ENCODE measurements at regions not wholly inside any gene's neighbourhood (a gene's known extent, or its start where the extent isn't known, plus 50 kb on each side); places are given as distances from the start of the nearest gene placed in this dataset.

GRCh38 chr5:131019601-131020315, 145.3 kb downstream of the HINT1 start:
- H3K4me2 ChIP-seq (ENCODE audit: low read length) = no peak overlapping the region
- no peak overlapping the region for H2AK5ac ChIP-seq (ENCODE audit: low read length)
- H3K4ac ChIP-seq (ENCODE audit: low read depth, low read length) = no peak overlapping the region
- no peak overlapping the region for H2AFZ ChIP-seq (ENCODE audit: insufficient read depth, low read length, poor library complexity)
- no peaks in the 10 kb centered on the region for H3K79me1 ChIP-seq (ENCODE audit: low read length)
- no peaks in the 10 kb centered on the region for H3K9me3 ChIP-seq (ENCODE audit: insufficient read depth, low read depth, low read length)
- H4K8ac ChIP-seq (ENCODE audit: low read depth, low read length) = no peak overlapping the region
- no peaks in the 10 kb centered on the region for H3K27me3 ChIP-seq (ENCODE audit: insufficient read depth, low read length)
- no peak overlapping the region for H2BK5ac ChIP-seq (ENCODE audit: low read depth, low read length, poor library complexity)
- H3K4me1 ChIP-seq (ENCODE audit: control insufficient read depth in 1 of 2, insufficient read depth in 2 of 2, low read length in 2 of 2) = no peaks in the 10 kb centered on the region
- no peak overlapping the region for H3K14ac ChIP-seq (ENCODE audit: low read length)
- H3K36me3 ChIP-seq (ENCODE audit: control insufficient read depth in 1 of 2, insufficient read depth in 2 of 2, low read length in 2 of 2) = no peaks in the 10 kb centered on the region
- H3K27ac ChIP-seq (ENCODE audit: low read depth, low read length) = no peak overlapping the region
- no peak overlapping the region for H2BK120ac ChIP-seq (ENCODE audit: insufficient read depth, low read length, poor library complexity)
- no peak for DNase-seq
- no peak overlapping the region for H3K9ac ChIP-seq (ENCODE audit: low read length)
- no CpG with 5 or more reads among the region's 6 CpGs for WGBS (ENCODE audit: extremely low coverage, insufficient coverage, insufficient read length)
- no peak overlapping the region for H3K23ac ChIP-seq (ENCODE audit: low read length)
- H3K18ac ChIP-seq (ENCODE audit: low read length) = no peak overlapping the region
- H3K4me3 ChIP-seq (ENCODE audit: low read depth, low read length) = no peak overlapping the region
- no peaks in the 10 kb centered on the region for H3K79me2 ChIP-seq (ENCODE audit: control insufficient read depth, insufficient read depth, low read length, poor library complexity)
- no peak overlapping the region for H2BK12ac ChIP-seq (ENCODE audit: low read length)
- no peak overlapping the region for H4K12ac ChIP-seq (ENCODE audit: low read depth, low read length)
- H4K91ac ChIP-seq (ENCODE audit: low read depth, low read length) = no peak overlapping the region

GRCh38 chr5:131019111-131019510, 145.9 kb downstream of the HINT1 start:
- no peak overlapping the region for H2BK5ac ChIP-seq (ENCODE audit: low read depth, low read length, poor library complexity)

GRCh38 chr5:131008329-131008728, 156.7 kb downstream of the HINT1 start:
- H3K27ac ChIP-seq (ENCODE audit: low read depth, low read length) = no peak overlapping the region
- H3K36me3 ChIP-seq (ENCODE audit: control insufficient read depth in 1 of 2, insufficient read depth in 2 of 2, low read length in 2 of 2) = no peaks in the 10 kb centered on the region
- no peak overlapping the region for H3K23ac ChIP-seq (ENCODE audit: low read length)
- no CpG with 5 or more reads among the region's 24 CpGs for WGBS (ENCODE audit: extremely low coverage, insufficient coverage, insufficient read length)
- no peaks in the 10 kb centered on the region for H3K79me2 ChIP-seq (ENCODE audit: control insufficient read depth, insufficient read depth, low read length, poor library complexity)
- H2AFZ ChIP-seq (ENCODE audit: insufficient read depth, low read length, poor library complexity) = no peak overlapping the region
- H3K9ac ChIP-seq (ENCODE audit: low read length) = no peak overlapping the region
- no peak overlapping the region for H4K8ac ChIP-seq (ENCODE audit: low read depth, low read length)
- no peak overlapping the region for H4K91ac ChIP-seq (ENCODE audit: low read depth, low read length)
- no peak overlapping the region for H4K12ac ChIP-seq (ENCODE audit: low read depth, low read length)
- no peaks in the 10 kb centered on the region for H3K9me3 ChIP-seq (ENCODE audit: insufficient read depth, low read depth, low read length)
- no peak overlapping the region for H2AK5ac ChIP-seq (ENCODE audit: low read length)
- no peak overlapping the region for H2BK120ac ChIP-seq (ENCODE audit: insufficient read depth, low read length, poor library complexity)
- no peak overlapping the region for H3K14ac ChIP-seq (ENCODE audit: low read length)
- H2BK12ac ChIP-seq (ENCODE audit: low read length) = no peak overlapping the region
- H3K27me3 ChIP-seq (ENCODE audit: insufficient read depth, low read length) = no peaks in the 10 kb centered on the region
- no peaks in the 10 kb centered on the region for H3K79me1 ChIP-seq (ENCODE audit: low read length)
- no peak overlapping the region for H2BK5ac ChIP-seq (ENCODE audit: low read depth, low read length, poor library complexity)
- no peak overlapping the region for H3K18ac ChIP-seq (ENCODE audit: low read length)
- H3K4ac ChIP-seq (ENCODE audit: low read depth, low read length) = no peak overlapping the region
- no peak for DNase-seq
- no peak overlapping the region for H3K4me3 ChIP-seq (ENCODE audit: low read depth, low read length)
- no peak overlapping the region for H3K4me2 ChIP-seq (ENCODE audit: low read length)
- H3K4me1 ChIP-seq (ENCODE audit: control insufficient read depth in 1 of 2, insufficient read depth in 2 of 2, low read length in 2 of 2) = no peaks in the 10 kb centered on the region

More at GRCh38 chr5:131019111-131019510, 145.9 kb downstream of the HINT1 start:
- Histone ChIP-seq H3K4me3 (ENCODE audit: low read depth, low read length) (no peak overlapping the region), H3K23ac (ENCODE audit: low read length) (no peak overlapping the region), H3K27me3 (ENCODE audit: insufficient read depth, low read length) (no peaks in the 10 kb centered on the region), H4K91ac (ENCODE audit: low read depth, low read length) (no peak overlapping the region), H2AK5ac (ENCODE audit: low read length) (no peak overlapping the region), H4K12ac (ENCODE audit: low read depth, low read length) (no peak overlapping the region), H3K4me2 (ENCODE audit: low read length) (no peak overlapping the region), H3K27ac (ENCODE audit: low read depth, low read length) (no peak overlapping the region), H3K9me3 (ENCODE audit: insufficient read depth, low read depth, low read length) (no peaks in the 10 kb centered on the region), H4K8ac (ENCODE audit: low read depth, low read length) (no peak overlapping the region), H2BK120ac (ENCODE audit: insufficient read depth, low read length, poor library complexity) (no peak overlapping the region), H3K4ac (ENCODE audit: low read depth, low read length) (no peak overlapping the region), H2AFZ (ENCODE audit: insufficient read depth, low read length, poor library complexity) (no peak overlapping the region), H3K36me3 (ENCODE audit: control insufficient read depth in 1 of 2, insufficient read depth in 2 of 2, low read length in 2 of 2) (no peaks in the 10 kb centered on the region), H3K79me2 (ENCODE audit: control insufficient read depth, insufficient read depth, low read length, poor library complexity) (no peaks in the 10 kb centered on the region), H3K18ac (ENCODE audit: low read length) (no peak overlapping the region), H3K14ac (ENCODE audit: low read length) (no peak overlapping the region), H3K4me1 (ENCODE audit: control insufficient read depth in 1 of 2, insufficient read depth in 2 of 2, low read length in 2 of 2) (no peaks in the 10 kb centered on the region), H2BK12ac (ENCODE audit: low read length) (no peak overlapping the region), H3K79me1 (ENCODE audit: low read length) (no peaks in the 10 kb centered on the region), H3K9ac (ENCODE audit: low read length) (no peak overlapping the region)
- no CpG with 5 or more reads among the region's 1 CpG for WGBS (ENCODE audit: extremely low coverage, insufficient coverage, insufficient read length)
- DNase-seq = no peak

GRCh38 chr5:131005963-131006684, 158.9 kb downstream of the HINT1 start:
- no peak for DNase-seq
- no peaks in the 10 kb centered on the region for H3K36me3 ChIP-seq (ENCODE audit: control insufficient read depth in 1 of 2, insufficient read depth in 2 of 2, low read length in 2 of 2)

More at GRCh38 chr5:131005963-131006684, 158.9 kb downstream of the HINT1 start:
- H2AK5ac ChIP-seq (ENCODE audit: low read length) = no peak overlapping the region
- no peak overlapping the region for H3K14ac ChIP-seq (ENCODE audit: low read length)
- no peak overlapping the region for H2BK120ac ChIP-seq (ENCODE audit: insufficient read depth, low read length, poor library complexity)
- no peak overlapping the region for H3K27ac ChIP-seq (ENCODE audit: low read depth, low read length)
- H3K4ac ChIP-seq (ENCODE audit: low read depth, low read length) = no peak overlapping the region
- no peaks in the 10 kb centered on the region for H3K79me1 ChIP-seq (ENCODE audit: low read length)
- H3K79me2 ChIP-seq (ENCODE audit: control insufficient read depth, insufficient read depth, low read length, poor library complexity) = no peaks in the 10 kb centered on the region
- WGBS (ENCODE audit: extremely low coverage, insufficient coverage, insufficient read length) = no CpG with 5 or more reads among the region's 3 CpGs
- no peak overlapping the region for H3K18ac ChIP-seq (ENCODE audit: low read length)
- no peak overlapping the region for H4K8ac ChIP-seq (ENCODE audit: low read depth, low read length)
- no peak overlapping the region for H2AFZ ChIP-seq (ENCODE audit: insufficient read depth, low read length, poor library complexity)
- no peak overlapping the region for H4K12ac ChIP-seq (ENCODE audit: low read depth, low read length)
- no peaks in the 10 kb centered on the region for H3K4me1 ChIP-seq (ENCODE audit: control insufficient read depth in 1 of 2, insufficient read depth in 2 of 2, low read length in 2 of 2)
- no peak overlapping the region for H3K4me2 ChIP-seq (ENCODE audit: low read length)
- H3K27me3 ChIP-seq (ENCODE audit: insufficient read depth, low read length) = no peaks in the 10 kb centered on the region
- no peak overlapping the region for H3K4me3 ChIP-seq (ENCODE audit: low read depth, low read length)
- H3K9me3 ChIP-seq (ENCODE audit: insufficient read depth, low read depth, low read length) = no peaks in the 10 kb centered on the region
- H3K23ac ChIP-seq (ENCODE audit: low read length) = no peak overlapping the region
- H2BK5ac ChIP-seq (ENCODE audit: low read depth, low read length, poor library complexity) = no peak overlapping the region
- H3K9ac ChIP-seq (ENCODE audit: low read length) = no peak overlapping the region
- H2BK12ac ChIP-seq (ENCODE audit: low read length) = no peak overlapping the region
- H4K91ac ChIP-seq (ENCODE audit: low read depth, low read length) = no peak overlapping the region

Measured in trophoblast cell (in vitro differentiated cells and primary cell).